HG03159 (cell line): ENCODE measurements at regions not wholly inside any gene's neighbourhood (a gene's known extent, or its start where the extent isn't known, plus 50 kb on each side); places are given as distances from the start of the nearest gene placed in this dataset.

Experiments
- ATAC-seq: cut with Tn5 transposase; IDR thresholded peaks from one replicate; pipeline ENCODE4 v1.9.1; 2021; ENCODE audit warnings: mild to moderate bottlenecking, moderate library complexity; ENCODE audit not compliant: unreplicated experiment

DNA sequence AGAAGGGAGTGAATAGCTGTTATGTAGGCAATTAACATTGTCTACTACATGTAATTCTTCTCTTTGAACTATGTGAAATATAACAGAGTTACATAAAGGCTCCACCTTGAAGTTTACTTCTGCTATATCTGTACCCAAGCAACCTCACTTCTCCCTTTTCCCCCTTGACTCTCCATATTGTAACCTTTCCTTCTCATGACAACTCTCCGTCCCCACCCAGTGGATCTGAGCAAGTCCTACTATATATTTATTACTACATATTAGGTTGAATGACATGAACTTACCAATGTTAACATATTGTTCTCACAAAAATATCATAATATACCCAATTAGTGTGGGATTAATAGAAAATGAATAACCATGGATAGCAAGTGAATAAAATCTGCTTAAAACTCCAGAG lies 93.2 kb upstream of the ATP8A1 start:
- ATAC-seq: no peak

DNA sequence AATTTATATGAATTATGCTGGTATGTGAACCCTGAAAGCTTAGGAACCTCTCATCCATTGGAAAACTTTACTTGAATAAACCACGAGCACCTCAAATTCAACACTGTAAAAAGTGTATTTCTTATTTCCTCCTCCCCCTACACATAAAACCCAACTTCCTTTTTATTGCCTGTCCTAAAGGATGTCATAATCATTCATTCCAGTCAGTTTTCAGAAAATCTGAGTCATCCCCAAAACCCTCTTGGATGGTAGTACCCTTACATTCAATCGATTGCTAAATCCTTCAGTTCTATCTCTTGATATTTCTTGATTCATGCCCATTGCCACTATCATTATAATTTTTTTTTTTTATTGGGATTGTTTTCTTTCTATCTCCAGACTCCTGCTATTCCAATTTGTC lies 91.1 kb upstream of the ATP8A1 start:
- ATAC-seq: no peak

DNA sequence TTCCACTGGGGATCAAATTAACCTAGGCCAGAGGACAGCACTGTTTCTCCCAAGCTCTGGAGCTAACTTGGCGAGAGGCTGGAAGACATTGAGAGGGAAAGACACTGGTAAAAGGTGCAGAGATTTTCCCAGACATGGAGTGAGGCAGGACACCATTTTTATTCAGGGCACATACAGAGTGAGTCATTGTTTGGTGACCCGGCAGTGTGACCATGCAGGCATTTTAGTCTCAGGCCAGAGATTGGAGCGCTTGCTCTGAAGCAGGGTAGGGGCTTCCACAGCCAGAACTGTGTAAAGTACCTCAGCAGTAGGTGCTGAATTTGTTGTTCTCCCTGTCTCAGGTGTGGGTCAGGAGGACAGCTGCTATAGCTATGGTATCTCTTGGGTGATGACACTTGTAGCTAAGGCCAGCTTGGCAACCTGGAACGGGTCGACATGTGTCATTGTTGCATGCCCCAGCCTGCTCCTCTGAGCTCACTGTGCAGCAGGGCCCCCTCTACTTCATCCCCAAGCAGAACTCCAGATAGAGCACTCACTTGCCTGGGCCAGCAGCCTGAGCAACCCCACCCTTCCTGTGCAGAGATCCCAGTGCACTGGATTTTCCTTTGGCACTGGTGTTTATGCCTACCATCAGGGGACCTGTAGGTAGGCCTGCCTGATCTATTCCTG lies 79.8 kb upstream of the ATP8A1 start:
- ATAC-seq: no peak

DNA sequence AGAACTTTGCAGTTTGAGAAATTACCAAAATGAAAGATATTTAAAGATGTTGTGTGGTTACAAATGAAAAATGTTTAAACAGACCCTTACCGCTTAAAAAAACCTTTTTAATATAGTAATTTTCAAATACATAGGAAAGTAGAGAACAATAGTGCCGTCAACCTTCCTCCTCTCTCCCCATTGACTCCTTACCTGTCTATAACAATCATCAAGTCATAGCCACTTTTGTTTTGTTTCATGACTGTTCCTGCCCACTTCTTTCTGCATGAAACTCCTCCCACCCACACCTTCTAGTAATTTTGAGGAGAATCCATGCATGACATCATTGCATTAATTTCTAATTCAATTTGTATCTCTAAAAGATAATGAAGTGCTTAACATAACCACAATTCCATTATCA lies 76.5 kb upstream of the ATP8A1 start:
- no peak for ATAC-seq

DNA sequence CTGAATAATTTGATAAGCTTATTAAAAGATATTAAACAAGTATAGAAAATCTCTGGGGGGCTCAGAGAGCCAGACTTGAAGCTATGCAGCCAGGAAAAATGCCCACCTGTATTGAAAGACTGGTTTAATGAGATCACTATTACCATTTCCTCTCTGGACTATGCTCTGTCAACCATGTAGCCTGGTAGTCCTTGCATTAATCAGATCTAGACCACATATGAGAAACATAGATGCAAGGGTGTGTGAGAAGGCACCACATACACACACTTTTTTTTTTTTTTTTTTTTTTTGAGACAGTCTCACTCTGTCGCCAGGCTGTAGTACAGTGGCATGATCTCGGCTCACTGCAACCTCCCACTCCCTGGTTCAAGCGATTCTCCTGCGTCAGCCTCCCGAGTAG lies 75.9 kb upstream of the ATP8A1 start:
- ATAC-seq: no peak

DNA sequence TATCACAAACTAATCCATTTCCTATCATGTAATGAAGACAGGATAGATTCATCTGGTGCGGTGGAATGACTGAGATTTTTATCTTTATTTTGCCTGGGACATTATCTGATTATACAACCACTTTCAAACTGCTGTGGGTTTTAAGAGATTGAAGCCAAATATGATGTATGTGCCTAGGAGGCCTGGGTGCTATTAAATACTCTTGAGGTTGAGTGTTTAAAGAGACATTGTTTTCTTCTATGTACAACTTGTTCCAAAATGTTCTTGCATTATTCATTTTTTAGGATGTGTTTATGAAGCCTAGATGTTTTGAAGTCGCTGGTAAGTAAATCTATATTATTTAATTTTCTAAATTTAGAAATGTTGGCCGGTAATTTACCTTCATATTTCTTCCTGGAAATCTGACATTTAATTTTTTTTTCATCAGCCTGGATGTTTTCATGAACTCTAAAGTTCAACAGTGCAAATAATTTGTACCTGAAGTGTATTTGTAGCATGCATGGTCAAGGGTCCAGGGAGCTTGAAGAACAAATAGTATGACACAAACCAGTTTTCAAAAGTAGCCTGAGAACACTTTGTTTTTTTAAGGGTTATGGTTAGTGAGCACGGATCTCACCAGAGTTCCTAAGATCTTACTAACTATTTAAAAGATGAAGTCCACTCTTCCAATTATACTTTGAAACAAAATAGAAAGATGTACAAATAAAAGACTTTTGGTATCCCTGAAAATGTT lies 72.8 kb upstream of the ATP8A1 start:
- ATAC-seq: no peak

DNA sequence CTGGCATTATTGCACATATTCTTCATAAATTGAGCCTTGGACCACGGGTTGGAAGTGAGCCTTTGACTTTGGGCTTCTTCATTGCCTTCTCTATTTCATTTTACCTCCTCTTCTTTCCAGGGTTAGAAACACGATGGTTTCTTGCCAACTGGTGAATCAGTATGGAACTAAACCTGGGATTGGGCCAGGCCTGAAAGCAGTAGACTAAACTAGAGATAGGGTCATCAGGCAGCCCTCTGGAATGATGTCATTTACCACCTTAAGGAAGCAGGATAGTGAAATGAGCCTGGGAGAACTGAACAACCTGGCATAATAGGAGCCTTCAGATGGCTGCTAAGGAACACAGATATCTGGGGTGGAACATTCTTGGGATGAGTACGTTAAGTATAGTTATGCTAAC lies 67.5 kb upstream of the ATP8A1 start:
- no peak for ATAC-seq

DNA sequence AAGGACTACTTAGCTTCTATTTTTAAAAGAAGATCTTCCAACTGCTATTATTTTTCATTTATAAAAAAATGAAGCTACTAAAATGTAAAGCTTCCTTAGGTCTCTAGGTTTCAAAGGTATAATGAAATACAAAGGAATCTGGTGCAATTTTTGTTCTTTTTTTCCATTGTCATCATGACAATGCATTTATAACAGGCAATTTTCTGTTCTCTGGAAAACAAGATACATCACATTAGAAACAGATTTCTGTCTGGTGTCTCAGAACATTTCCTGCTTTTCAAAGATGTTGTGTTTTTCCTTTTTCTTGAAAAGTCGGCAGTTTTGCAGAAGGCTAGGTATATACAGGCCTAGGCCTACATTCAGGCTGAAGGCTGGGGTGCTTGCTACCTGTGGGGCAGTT lies 63.6 kb upstream of the ATP8A1 start:
- no peak for ATAC-seq

DNA sequence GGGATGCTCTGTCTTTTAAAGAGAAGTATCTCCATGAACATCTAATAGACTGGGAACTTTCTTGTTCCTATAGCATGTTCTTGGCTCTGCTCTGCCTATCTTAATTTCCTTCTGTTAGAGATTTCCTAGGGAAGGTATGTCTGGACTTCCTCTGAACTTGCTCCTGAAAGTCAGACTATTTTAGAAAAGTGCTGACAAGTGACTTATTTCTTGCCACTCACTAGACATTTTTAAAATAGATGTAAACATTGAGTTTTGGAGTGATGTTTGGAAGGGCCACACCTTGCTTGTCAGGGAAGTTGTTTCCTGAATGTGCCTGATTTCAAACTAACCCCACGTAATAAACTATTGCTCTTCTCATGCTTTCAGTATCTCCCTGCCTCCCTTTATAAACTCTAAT lies 62.4 kb upstream of the ATP8A1 start:
- no peak for ATAC-seq

DNA sequence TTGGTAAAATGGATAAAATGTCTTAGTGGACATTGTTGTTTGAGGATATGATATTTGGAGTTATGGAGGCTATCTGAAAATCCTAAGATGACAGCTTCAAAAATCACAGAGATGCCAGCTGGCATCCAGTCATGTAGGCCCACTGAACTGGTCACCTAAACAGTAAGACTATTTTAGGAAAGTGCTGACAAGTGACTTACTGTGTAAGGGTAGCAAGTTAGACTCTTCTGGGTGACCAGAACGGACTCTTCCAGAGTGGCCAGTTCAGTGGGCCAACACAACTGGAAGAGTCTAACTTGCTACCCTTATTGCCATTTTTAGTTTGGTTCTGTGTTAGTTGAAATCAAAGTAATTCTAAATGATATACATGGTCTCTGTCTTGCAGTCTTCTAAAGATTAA lies 61.4 kb upstream of the ATP8A1 start:
- no peak for ATAC-seq

DNA sequence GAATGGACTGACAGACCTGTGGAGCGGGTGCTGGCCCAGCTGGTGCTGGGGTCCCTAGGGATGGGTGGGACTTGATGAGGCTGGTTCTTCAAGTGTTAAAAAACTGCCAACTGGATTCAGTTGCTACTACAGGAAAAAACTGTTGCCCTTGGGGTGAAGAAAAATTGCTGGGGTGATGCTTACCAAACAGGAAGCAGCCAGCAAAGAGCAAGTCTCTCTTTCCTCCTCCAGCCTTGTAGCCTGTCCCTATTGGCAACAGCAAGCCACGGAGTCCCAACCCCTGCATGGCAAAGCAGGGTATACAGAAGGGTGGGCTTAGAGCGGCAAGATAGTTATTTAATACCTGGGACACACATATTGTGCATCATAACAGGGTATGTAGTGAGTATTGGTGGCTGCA lies 60.1 kb upstream of the ATP8A1 start:
- ATAC-seq: no peak

DNA sequence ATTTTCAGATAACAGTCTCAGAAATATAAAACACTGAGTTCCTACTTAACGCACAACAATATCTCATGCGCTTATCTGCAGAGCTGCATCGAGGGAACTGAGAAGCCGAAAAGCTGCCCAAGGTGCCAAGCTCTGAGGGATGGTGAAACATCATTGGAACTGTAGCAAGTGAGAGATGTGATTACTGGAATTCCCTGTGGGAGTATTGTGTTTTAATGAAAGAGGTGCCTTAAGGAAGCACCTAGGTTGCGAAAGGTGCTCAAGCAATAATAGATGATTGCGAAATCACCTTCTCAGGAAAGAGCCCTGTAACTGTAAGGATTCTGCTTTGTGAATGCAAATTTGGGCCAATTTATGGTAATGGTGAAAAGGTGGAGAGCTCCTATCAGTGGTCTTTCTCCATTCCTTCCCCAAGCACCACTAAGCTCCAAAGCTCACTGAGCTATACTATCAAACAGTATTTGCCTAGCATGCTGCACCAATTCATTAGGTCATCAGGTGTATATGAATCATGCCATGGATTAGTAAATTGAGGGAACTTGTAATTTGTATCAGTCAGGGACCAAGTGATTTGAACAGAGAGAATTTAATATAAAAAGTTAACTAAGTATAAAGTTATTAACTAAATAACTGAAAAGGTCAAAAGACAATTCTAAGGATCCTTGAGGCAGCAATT lies 59.0 kb upstream of the ATP8A1 start:
- ATAC-seq: no peak

DNA sequence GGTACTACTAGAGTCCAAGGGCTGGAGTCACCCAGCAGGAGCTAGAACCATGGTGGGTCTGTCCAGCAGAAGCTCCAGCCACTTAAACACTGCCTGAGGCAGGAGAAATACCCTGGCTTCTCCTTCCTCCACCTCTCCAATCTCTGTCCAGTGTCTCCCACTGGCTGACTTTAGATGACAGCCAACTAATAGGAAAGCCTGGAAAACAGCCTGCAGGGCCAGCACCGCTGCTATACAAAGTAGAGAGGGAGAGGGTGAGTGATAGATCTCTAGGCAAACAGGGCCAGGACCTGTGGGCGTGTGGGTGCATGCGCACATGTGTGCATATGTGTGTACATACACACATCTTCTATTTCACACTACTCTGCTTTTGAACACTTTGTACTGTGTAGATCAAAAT lies 56.5 kb upstream of the ATP8A1 start:
- no peak for ATAC-seq

DNA sequence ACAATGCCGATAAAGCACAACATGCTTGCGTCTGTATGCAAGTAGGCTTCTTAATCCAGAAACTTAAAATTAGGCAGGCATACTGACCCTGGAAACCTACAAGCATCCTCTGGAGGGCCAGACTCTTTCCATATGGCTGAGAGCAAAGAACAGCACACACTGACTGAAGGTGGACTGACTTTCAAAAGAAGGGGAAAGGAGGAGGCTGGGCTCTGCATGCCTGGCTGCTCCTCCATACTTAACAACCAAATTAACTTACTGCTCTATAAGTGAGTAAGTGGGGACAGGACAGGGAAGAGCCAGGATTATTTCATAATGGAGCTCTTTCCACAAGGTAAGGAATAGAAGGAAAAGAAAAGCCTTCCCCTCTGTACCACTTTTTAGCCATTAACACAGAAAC lies 55.9 kb upstream of the ATP8A1 start:
- no peak for ATAC-seq

DNA sequence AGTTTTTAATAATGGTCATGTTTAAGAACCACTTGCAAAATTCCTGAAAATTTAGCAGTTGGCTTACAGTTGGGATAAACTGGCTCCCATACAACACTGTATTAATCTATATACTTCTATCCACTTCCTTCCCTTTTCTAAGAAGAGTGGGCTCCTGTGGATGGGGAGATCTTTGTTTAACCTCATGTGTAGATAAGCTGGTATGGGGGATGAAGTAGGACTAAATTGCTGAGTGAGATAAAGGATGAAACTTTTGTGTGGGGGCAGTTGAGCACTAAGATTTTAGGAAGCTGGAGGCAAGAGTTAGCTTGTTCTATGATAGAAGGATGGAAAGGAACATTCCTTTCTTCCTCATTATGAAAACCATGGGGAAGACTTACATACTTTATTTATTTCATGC lies 54.6 kb upstream of the ATP8A1 start:
- ATAC-seq: no peak

DNA sequence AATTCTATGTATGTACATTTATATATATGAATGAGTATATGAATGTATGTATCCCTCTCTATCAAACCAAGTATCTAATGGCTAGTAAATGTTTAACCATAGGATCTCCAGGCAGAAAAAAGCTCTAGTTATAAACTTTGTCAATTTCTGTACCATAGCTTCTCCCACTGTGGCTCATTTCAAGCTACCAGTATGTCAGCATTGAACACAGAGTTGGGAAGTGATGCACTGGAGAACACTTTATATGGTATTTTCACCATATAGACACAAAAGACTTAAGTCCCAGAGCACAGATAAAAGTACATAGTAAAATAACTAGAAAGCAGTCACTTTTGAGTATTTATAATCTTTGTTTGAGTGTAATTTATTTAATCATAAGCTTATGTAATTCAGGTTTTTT lies 53.9 kb upstream of the ATP8A1 start:
- no peak for ATAC-seq

DNA sequence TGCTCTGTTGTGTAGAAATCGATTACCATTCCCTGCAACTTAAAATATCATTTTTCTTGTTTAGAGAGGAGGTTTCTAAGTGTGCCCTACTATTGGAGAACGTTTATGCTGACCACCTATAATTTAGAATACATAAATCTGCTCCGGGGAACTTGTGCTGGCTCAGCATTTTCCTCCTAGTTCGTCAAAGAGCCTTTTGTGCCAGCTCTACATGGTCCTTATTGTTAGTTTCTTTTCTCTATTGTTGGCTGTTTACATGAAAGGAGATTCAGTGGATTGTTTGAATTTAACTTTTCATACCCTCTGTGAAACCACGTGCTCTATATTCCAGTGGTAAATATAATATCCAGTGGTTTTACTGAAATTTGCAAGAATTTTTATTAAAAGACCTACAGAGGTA lies 53.4 kb upstream of the ATP8A1 start:
- ATAC-seq: no peak

DNA sequence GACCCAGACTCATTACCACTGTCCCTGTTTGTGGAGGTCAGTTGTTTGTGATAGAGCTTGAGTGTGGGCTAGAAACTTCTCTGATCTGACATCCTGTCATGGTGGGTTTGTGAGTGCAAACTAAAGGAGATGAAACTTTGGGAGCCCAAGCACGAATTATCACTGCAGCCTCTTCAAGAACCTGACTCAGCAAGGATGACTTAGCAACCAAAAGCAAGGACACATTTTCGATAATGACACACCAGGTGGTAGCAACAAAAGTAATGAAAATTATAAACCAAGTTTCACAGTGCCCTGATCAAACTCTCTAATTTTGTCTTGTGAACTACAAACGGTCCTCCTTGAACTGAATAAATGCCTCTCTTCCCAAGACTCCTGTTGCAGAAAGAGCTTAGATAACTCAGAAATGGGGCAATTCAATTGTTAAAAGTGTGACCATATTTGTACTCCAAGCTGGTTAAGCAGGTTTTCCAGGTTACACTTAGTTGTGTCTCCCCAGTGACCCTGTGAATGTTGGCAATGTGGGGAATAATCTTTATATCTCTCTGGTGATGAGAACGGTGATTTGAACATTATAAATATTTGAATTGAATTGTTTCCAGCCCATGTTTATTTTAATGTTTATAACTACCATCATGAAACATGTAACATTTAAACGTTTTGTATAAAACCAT lies 52.6 kb upstream of the ATP8A1 start:
- no peak for ATAC-seq

DNA sequence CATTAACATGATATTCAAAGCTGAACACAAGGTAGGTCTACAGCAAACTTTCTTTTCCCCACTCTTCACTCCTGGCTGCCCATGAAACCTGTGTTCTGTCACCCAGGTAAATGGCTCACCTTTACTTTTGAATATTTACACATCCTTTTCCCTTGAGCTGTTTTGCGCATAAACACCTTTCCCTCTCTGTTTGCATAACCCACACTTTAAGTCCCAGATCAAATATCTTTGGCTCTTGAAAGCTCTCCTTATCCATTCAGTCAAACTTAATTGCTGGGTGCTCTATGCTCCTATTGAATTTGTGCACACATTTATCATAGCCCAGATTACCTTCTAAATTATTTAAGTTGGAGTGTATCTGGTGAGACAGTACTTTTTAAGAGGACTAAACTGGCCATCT lies 51.7 kb upstream of the ATP8A1 start:
- no peak for ATAC-seq
